Central memory CD4-positive, alpha-beta T cell (primary cell): ENCODE measurements at regions not wholly inside any gene's neighbourhood (a gene's known extent, or its start where the extent isn't known, plus 50 kb on each side); places are given as distances from the start of the nearest gene placed in this dataset.

Source experiments
- DNase-seq: peaks from one replicate; pipeline ENCODE4 v3.0.0; 2022

DNA sequence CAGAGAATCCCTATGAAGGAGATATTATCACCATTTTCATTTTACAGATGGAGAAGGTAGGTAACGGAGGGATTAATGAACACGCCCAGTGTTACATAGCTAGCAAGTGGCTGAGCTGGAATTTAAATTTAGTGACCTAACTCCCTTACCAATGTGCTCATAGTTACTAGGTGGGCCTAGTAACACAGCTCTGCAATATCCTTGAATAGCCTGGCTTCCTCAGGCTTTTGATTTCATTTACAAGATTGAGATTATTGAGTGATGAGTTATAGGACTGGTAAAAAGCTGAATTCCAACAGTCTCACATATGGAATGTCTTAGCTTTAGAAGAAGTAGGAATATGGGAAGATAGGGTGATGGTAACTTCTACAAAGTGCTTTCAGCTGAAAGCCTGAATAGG is 336.3 kb upstream of the KIF2A start:
- no peak for DNase-seq

GRCh38 chr5:61970218-61970617 is 335.8 kb upstream of the KIF2A start:
- no peak for DNase-seq

DNA sequence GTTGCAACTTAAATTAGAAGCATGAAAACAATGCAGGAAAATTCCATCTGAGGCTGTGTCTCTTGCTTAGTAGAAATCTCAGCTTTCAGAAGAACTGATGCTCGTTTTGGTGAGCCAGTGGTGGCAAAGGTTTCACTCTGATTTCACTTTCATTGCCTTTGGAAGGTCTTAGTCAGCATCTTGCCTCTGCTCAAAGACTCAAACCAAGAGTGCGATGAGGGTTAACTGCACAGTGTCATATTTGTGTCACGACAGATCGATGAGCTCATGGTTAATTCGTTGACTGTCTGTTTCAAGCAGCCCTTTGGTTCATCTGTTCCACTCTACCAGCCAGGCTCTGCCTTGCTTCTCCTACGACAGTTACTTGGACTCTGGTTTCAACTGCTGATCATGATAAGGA is 331.3 kb upstream of the KIF2A start:
- no peak for DNase-seq

DNA sequence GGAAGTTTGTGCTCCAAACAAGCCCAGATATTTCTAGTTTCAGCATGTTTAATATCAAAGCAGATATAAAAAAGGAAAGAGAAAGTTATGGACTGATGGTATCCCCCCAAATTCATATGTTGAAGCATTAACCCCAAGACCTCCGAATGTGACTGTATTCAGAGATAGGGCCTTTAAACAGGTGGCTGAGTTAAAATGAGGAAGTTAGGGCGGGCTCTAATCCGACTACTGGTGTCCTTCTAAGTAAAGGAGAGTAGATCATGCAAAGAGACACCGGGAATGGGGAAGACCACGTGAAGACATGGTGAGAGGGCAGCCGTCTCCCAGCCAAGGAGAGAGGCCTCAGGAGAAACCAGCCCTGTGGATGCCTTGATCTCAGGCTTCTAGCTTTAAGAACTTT is 324.1 kb upstream of the KIF2A start:
- no peak for DNase-seq

GRCh38 chr5:61991430-61991829 is 314.6 kb upstream of the KIF2A start:
- DNase-seq, result no peak

DNA sequence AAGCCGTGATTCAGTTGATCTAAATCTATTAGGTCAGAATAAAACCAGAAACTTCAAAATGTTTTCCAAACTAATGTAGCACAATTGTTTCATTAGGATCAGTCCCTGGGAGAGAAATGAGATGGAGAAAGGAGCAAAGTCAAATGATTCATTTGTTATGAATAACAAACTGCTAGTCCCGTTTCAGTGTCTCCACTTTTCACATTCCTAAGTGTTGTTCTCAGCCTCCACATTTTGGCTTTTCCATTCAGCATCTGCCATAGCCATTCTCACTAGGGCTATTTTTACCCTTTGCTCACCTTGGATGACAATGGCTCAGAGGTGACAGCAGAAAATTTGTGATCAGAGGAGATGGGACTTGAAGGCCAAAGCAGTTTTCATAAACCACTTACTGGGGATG is 314.1 kb upstream of the KIF2A start:
- no peak for DNase-seq

DNA sequence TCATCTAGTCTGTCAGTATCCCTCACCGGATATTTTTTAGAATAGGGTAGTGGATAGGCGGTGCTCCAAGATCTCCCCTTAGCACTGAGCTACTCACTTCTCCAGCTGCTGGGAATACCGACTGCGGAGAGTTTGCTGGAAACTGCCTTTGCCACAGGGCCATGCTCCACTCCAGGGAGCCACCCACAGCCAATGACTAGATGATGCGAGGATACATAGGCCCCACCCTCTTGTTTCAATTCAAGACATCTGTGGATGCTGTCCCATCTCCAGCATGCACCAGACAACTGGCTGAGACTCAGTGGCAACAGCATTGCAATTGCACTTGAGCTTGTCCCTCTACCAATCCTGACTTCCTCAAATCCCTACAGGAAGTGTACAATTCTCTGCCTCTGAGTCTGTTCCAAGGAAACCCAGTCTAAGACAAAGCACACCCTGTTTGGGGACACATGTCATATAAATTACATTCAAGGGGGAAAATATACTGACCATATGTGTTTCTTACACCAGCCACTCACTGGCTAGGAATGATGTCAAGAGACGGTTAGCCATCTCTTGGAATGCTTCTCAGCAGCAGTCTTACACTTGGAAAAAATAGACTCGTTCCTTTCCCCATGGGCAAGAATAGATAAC is 312.6 kb upstream of the KIF2A start:
- DNase-seq, result no peak

- no peak for DNase-seq
These were observed 311.8 kb upstream of the KIF2A start for GRCh38 chr5:61994171-61994570.

GRCh38 chr5:61995486-61995885 is 310.5 kb upstream of the KIF2A start:
- no peak for DNase-seq

GRCh38 chr5:61999371-61999770 is 306.6 kb upstream of the KIF2A start:
- no peak for DNase-seq

GRCh38 chr5:62000646-62001045 is 305.4 kb upstream of the KIF2A start:
- DNase-seq, result no peak

DNA sequence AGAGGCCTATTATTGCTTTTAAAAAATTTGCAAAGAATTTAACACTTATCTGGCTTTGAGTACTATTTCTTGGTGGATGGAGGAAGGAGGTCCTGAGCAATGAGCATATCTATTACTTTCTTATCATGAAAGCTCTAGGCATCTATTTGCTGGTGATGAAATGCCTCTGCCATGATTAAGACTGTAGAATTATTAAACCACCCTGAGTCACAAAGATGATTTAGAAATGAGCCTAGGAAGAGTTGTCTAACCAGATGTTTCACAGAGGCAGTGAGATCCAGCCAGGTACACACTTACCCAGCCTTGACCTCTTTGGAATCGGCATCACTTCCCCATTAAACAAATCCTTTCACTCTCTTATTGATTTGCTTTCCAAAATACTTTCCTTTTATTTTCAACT is 304.4 kb upstream of the KIF2A start:
- DNase-seq, result no peak

GRCh38 chr5:62002436-62002835 is 303.6 kb upstream of the KIF2A start:
- DNase-seq, result no peak

DNA sequence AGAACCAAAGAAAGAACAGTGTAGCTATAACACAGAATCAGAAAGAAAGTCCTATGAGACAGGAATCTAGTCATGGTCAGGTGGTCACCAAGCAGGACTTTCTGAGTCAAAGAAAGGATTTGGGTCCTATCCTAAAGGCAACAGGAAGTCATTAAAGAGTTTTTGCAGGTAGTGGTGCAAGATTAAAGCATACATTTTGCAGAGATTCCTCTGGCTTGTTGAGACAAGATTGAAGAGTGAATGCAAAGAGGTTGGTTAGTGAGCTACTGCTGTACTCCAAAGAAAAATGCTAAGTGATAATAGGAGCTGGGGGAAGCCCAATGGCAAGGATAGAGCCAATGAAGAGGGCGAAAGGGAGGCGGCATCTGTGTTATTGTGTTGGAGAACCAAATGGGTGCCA is 300.5 kb upstream of the KIF2A start:
- DNase-seq, result no peak

DNA sequence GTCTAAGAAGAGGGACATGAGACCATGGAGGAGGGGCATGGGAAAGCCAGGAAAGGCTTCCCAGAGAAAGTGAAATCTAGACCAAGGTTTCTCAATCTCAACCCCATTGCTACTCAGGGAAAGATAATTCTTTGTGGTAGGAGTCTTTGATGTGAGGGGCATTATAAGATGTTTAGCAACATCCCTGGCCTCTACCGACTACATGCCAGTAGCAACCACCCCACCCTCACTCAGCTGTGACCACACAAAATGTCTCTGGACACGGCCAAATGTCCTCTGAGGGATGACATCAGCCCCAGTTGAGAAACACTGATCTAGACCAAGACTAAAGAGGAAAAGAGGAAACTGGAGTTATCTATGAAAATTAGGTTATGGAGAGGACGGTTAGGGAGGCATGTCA is 298.5 kb upstream of the KIF2A start:
- DNase-seq, result no peak

DNA sequence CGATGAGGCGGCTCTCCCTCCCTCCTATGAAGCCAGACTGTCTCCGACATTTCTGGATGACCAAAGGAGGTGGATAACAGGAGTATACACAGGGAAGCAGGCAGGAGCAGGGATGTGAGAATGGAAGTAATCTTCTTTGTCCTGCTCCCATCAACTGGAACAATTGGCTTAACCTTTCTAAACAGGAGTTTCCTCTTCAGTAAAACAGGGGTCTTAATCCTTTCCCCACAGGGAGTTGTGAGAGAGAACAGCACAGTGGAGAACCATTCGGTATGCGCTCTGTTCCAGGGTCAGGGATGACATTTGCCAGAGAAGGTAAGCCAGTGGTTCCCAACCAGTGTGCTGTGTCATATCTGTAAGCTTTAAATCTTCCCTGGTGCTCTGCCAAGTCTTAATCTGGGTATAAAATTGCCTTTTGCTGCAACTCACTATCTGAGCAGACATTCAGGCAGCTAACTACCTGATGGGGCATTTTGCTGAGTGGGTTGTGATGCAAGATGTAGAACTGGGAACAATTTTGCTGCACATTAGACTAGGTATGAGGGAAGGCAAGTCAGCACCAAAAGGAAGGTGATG is 294.8 kb upstream of the KIF2A start:
- DNase-seq, result no peak

- DNase-seq, result no peak
These were observed 288.9 kb upstream of the KIF2A start for GRCh38 chr5:62017092-62017491.

- no peak for DNase-seq
These were observed 276.7 kb upstream of the KIF2A start for GRCh38 chr5:62029303-62029702.

GRCh38 chr5:62030326-62030725 is 275.7 kb upstream of the KIF2A start:
- DNase-seq, result no peak

DNA sequence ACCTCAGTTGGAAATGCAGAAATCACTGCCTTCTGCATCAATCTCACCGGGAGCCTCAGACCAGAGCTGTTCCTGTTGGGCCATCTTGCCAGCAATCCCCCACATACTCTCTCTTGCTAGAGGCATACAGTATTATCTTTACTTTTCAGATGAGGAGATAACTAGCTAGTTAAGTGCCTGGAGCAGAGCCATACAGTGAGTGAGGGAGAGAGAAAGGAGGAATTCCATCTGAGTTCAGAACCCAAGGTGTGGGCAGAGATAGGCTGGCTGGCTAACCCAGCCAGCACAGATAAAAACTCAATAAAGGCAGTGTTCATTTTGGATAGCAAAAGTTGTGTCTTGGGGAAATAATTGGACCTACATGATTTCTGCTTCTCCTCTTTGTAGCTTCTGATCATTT is 268.0 kb upstream of the KIF2A start:
- no peak for DNase-seq

GRCh38 chr5:62041156-62041756 is 264.8 kb upstream of the KIF2A start:
- no peak for DNase-seq

DNA sequence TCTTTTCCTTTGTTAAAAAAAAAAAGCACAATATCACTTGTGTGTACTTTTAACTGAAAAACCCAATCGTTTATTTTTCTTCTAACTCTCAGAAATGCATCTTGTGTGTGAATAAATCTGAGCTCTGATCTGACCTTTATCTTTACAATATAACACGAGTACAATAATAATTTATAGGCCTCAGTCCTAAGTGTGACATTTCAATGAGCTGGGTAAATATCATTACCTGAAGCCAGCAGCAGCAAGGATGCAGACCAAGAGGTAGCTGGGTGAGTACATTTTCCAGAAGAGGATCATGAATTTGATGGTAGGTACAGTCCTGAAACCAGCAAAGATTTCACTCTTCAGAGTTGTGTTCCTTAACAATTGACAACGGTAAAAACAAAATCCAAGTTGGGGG is 264.0 kb upstream of the KIF2A start:
- no peak for DNase-seq

DNA sequence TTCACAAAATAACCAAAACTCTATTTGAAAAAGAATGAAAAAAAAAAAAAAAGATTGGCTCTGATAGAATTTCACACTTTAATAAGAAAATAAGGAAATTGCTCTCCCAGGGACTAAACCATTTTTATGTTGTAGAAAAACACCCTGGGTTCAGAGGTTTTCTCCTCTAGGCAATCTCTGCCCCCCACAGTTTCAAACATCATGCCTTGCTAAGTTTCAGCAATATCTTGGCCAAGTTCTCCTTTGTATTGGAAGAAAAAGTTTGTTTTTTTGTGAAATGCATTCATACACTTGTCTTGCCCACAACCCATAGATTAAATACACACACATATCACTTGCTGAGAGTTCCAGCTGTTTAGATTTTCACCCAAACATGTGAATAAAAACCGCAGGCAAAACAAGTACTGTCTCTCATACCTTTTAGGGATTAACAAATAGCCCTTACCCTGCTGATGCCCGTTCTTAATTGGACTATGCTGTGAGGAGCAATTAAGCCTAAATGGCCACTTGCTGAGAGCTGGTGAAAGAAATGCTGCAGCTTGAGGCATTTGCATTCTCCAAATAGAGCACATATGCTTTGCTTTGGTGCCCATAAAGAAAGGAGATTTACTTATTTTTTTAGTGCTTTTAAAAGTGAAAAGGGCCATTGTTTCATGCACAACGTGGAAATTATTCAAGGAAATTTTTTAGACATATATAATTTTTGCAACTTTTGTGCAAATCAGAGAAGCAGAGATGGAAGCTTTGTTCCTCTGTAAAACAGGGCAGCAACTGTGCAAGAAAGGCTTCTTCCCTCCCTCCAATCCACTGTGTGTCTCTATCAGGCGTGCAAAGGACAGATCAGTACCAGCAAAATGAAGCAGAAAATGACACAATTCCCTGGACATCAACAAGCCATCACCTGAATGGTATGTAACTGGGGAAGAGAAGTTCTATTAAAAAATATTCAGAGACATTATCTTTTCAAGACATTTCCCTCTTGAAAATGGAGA is 262.4 kb upstream of the KIF2A start:
- no peak for DNase-seq

DNA sequence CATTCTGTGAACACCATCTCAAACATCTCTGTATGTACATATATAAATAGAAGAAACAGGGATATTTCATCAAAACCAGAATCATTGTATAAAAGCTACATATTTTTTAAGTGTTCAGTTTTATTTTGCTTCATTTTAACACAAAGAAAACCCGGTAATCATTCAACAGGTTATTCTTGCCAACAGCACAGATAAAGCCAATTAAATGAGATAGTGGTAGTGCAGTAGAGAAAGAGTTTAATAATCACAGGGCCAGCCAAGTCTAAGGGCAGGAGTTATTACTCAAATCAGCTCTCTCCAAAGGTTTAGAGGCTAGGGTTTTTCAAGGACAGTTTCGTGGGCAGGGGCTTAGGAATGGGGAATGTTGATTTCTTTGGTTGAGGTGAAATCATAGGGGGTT is 261.0 kb upstream of the KIF2A start:
- no peak for DNase-seq
